Stimulated activated CD4-positive, alpha-beta T cell treated with anti-CD3 and anti-CD28 coated beads, Interleukin-1b, Interleukin-23, amount 100 ng/mL, for 4 hours (primary cell): ENCODE measurements at regions not wholly inside any gene's neighbourhood (a gene's known extent, or its start where the extent isn't known, plus 50 kb on each side); places are given as distances from the start of the nearest gene placed in this dataset.
"Not testable (repeated sequence)": the region's sequence is repeated elsewhere in the genome, so short reads cannot be mapped to it uniquely, and the experiment has no call there.

ENCODE experiments used
- DNase-seq, 2 donors: peaks; one replicate each; pipeline ENCODE4 v3.0.0-alpha.2; 2020; ENCODE audit warnings: low read depth in 2 of 2

GRCh38 chr13:44814161-44814560 is 175.1 kb downstream of the NUFIP1 start:
- DNase-seq, result no peak

GRCh38 chr13:44812818-44813217 is 176.5 kb downstream of the NUFIP1 start:
- DNase-seq, result no peak

- DNase-seq, result no peak
These were observed 179.0 kb downstream of the NUFIP1 start for GRCh38 chr13:44810061-44810840.

- DNase-seq, result no peak
These were observed 180.1 kb downstream of the NUFIP1 start for GRCh38 chr13:44809190-44809589.

- no peak for DNase-seq
These were observed 181.1 kb downstream of the NUFIP1 start for GRCh38 chr13:44808185-44808584.

- no peak for DNase-seq
These were observed 181.7 kb downstream of the NUFIP1 start for GRCh38 chr13:44807449-44808034.

GRCh38 chr13:44806826-44807225 is 182.4 kb downstream of the NUFIP1 start:
- no peak for DNase-seq

- no peak for DNase-seq
These were observed 183.7 kb downstream of the NUFIP1 start for GRCh38 chr13:44805585-44805984.

- no peak for DNase-seq
These were observed 185.9 kb downstream of the NUFIP1 start for GRCh38 chr13:44803390-44803789.

- no peak for DNase-seq
These were observed 186.8 kb downstream of the NUFIP1 start for GRCh38 chr13:44802491-44802890.

GRCh38 chr13:44801990-44802389 is 187.3 kb downstream of the NUFIP1 start:
- DNase-seq, result no peak

- no peak for DNase-seq
These were observed 188.6 kb downstream of the NUFIP1 start for GRCh38 chr13:44800626-44801025.

- no peak for DNase-seq
These were observed 191.6 kb downstream of the NUFIP1 start for GRCh38 chr13:44797685-44798084.

- DNase-seq, result no peak
These were observed 192.4 kb downstream of the NUFIP1 start for GRCh38 chr13:44796597-44797490.

- not testable (repeated sequence) for DNase-seq
These were observed 193.2 kb downstream of the NUFIP1 start for GRCh38 chr13:44796039-44796438.

GRCh38 chr13:44795176-44795575 is 194.1 kb downstream of the NUFIP1 start:
- no peak for DNase-seq

GRCh38 chr13:44792096-44792495 is 197.2 kb downstream of the NUFIP1 start:
- DNase-seq, result no peak

GRCh38 chr13:44790289-44790688 is 199.0 kb downstream of the NUFIP1 start:
- DNase-seq, result no peak

GRCh38 chr13:44787617-44788016 is 201.7 kb downstream of the NUFIP1 start:
- DNase-seq, result no peak

GRCh38 chr13:44786756-44787155 is 202.5 kb downstream of the NUFIP1 start:
- no peak for DNase-seq

- DNase-seq, result no peak
These were observed 203.9 kb downstream of the NUFIP1 start for GRCh38 chr13:44785401-44785800.

GRCh38 chr13:44784708-44785080 is 204.6 kb downstream of the NUFIP1 start:
- DNase-seq, result no peak
